ENCODE measurements at regions not wholly inside any gene's neighbourhood (a gene's known extent, or its start where the extent isn't known, plus 50 kb on each side); places are given as distances from the start of the nearest gene placed in this dataset.

DNA sequence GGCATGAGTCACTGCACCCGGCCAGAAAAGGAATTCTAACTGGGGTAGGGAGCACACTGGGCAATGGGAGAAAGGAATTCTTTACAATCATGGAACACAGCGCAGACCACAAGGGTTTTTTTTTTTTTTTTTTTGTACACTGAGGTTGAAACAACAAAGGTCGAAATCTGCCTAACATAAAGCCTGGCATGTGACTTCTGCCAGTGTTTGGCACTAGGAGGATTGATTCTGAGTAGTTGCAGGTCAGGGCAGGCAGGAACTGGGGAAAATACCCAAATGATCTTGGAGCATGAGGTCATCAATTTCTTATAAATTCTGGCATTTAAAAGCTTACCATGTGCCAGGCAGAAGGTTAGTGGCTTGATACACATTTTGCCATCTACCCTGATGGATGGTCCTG is 202.0 kb upstream of the SNX19 start:
- no peak overlapping the region for H3K4me2 ChIP-seq (ENCODE audit: low read length)
- intact Hi-C loops (cut with micrococcal nuclease; ENCODE audit: unreplicated experiment) = no loop called here
- POLR2A ChIA-PET = interaction anchor here (1.1 kb wide), 1 partner anchor 21 kb away, joined by 4 read pairs; no protein-coding TSS in a partner anchor
- H3K9me2 ChIP-seq (ENCODE audit: insufficient read depth, low read length) = no peaks in the 10 kb centered on the region
- no peaks in the 10 kb centered on the region for H3K36me3 ChIP-seq (ENCODE audit: insufficient read depth, low read length)
- no peaks in the 10 kb centered on the region for H3K4me1 ChIP-seq (ENCODE audit: insufficient read depth, low read length, poor library complexity, severe bottlenecking)
- H3K9me3 ChIP-seq (ENCODE audit: low read length) = no peaks in the 10 kb centered on the region
- H2AFZ ChIP-seq (ENCODE audit: low read length) = no peak overlapping the region
- no TSS peak for BruUV-seq (replicated peaks)
- DNase-seq (ENCODE audit: low spot score) = no peak
- TF ChIP-seq EZH2phosphoT487 (IDR thresholded peaks at IDR 0.05; ENCODE audit: borderline replicate concordance, low read depth, low read length) = no peak
- TF ChIP-seq, protein P1, sequence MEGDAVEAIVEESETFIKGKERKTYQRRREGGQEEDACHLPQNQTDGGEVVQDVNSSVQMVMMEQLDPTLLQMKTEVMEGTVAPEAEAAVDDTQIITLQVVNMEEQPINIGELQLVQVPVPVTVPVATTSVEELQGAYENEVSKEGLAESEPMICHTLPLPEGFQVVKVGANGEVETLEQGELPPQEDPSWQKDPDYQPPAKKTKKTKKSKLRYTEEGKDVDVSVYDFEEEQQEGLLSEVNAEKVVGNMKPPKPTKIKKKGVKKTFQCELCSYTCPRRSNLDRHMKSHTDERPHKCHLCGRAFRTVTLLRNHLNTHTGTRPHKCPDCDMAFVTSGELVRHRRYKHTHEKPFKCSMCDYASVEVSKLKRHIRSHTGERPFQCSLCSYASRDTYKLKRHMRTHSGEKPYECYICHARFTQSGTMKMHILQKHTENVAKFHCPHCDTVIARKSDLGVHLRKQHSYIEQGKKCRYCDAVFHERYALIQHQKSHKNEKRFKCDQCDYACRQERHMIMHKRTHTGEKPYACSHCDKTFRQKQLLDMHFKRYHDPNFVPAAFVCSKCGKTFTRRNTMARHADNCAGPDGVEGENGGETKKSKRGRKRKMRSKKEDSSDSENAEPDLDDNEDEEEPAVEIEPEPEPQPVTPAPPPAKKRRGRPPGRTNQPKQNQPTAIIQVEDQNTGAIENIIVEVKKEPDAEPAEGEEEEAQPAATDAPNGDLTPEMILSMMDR (conservative IDR thresholded peaks at IDR 0.05; ENCODE audit: low read length) = no peak
- no peak overlapping the region for H3K27ac ChIP-seq (ENCODE audit: low read depth, low read length, poor library complexity, severe bottlenecking)
- no peak overlapping the region for H3K4me3 ChIP-seq (ENCODE audit: low read depth, low read length, poor library complexity, severe bottlenecking)
- CTCF ChIA-PET (ENCODE audit: unreplicated experiment) = no interaction called here
- no peaks in the 10 kb centered on the region for H4K20me1 ChIP-seq (ENCODE audit: insufficient read depth, low read length)
- H3K79me2 ChIP-seq (ENCODE audit: insufficient read depth, low read depth, low read length) = no peaks in the 10 kb centered on the region

GRCh38 chr11:131121426-131122333 is 205.4 kb upstream of the SNX19 start:
- no peak overlapping the region for H3K27ac ChIP-seq (ENCODE audit: low read depth, low read length, poor library complexity, severe bottlenecking)
- ChIA-PET CTCF (ENCODE audit: unreplicated experiment) (no interaction called here), POLR2A (no interaction called here)
- no peak for DNase-seq (ENCODE audit: low spot score)
- H3K36me3 ChIP-seq (ENCODE audit: insufficient read depth, low read length) = no peaks in the 10 kb centered on the region
- H3K4me2 ChIP-seq (ENCODE audit: low read length) = no peak overlapping the region
- no peak overlapping the region for H3K4me3 ChIP-seq (ENCODE audit: low read depth, low read length, poor library complexity, severe bottlenecking)
- H3K9me2 ChIP-seq (ENCODE audit: insufficient read depth, low read length) = no peaks in the 10 kb centered on the region; the same call in 1 of the 2 replicates
- H2AFZ ChIP-seq (ENCODE audit: low read length) = no peak overlapping the region
- H3K9me3 ChIP-seq (ENCODE audit: low read length) = no peaks in the 10 kb centered on the region
- no peaks in the 10 kb centered on the region for H3K79me2 ChIP-seq (ENCODE audit: insufficient read depth, low read depth, low read length)
- intact Hi-C loops (cut with micrococcal nuclease; ENCODE audit: unreplicated experiment) = no loop called here
- no peak for TF ChIP-seq EZH2phosphoT487 (IDR thresholded peaks at IDR 0.05; ENCODE audit: borderline replicate concordance, low read depth, low read length)
- TF ChIP-seq, protein P1 (conservative IDR thresholded peaks at IDR 0.05; ENCODE audit: low read length) = no peak
- H4K20me1 ChIP-seq (ENCODE audit: insufficient read depth, low read length) = no peaks in the 10 kb centered on the region
- H3K4me1 ChIP-seq (ENCODE audit: insufficient read depth, low read length, poor library complexity, severe bottlenecking) = no peaks in the 10 kb centered on the region
- no TSS peak for BruUV-seq (replicated peaks)

- Histone ChIP-seq H3K27ac (ENCODE audit: low read depth, low read length, poor library complexity, severe bottlenecking) (no peak overlapping the region), H4K20me1 (ENCODE audit: insufficient read depth, low read length) (no peaks in the 10 kb centered on the region), H3K9me3 (ENCODE audit: low read length) (0 out of 2 replicates have a peak, but pooled peaks cover 2% of the 10 kb centered on the region), H2AFZ (ENCODE audit: low read length) (no peak overlapping the region), H3K36me3 (ENCODE audit: insufficient read depth, low read length) (no peaks in the 10 kb centered on the region), H3K79me2 (ENCODE audit: insufficient read depth, low read depth, low read length) (no peaks in the 10 kb centered on the region), H3K4me2 (ENCODE audit: low read length) (no peak overlapping the region), H3K4me3 (ENCODE audit: low read depth, low read length, poor library complexity, severe bottlenecking) (no peak overlapping the region), H3K4me1 (ENCODE audit: insufficient read depth, low read length, poor library complexity, severe bottlenecking) (no peaks in the 10 kb centered on the region), H3K9me2 (ENCODE audit: insufficient read depth, low read length) (no peaks in the 10 kb centered on the region; the same call in 1 of the 2 replicates)
- TF ChIP-seq, protein P1 (conservative IDR thresholded peaks at IDR 0.05; ENCODE audit: low read length) = no peak
- TF ChIP-seq EZH2phosphoT487 (IDR thresholded peaks at IDR 0.05; ENCODE audit: borderline replicate concordance, low read depth, low read length) = no peak
- CTCF ChIA-PET (ENCODE audit: unreplicated experiment) = no interaction called here
- no TSS peak for BruUV-seq (replicated peaks)
- DNase-seq (ENCODE audit: low spot score) = no peak
- intact Hi-C loops (cut with micrococcal nuclease; ENCODE audit: unreplicated experiment) = no loop called here
- POLR2A ChIA-PET = no interaction called here
Measured at GRCh38 chr11:131122448-131122847, 206.2 kb upstream of the SNX19 start.
